ENCODE measurements at regions not wholly inside any gene's neighbourhood (a gene's known extent, or its start where the extent isn't known, plus 50 kb on each side); places are given as distances from the start of the nearest gene placed in this dataset.
"Not testable (repeated sequence)": the region's sequence is repeated elsewhere in the genome, so short reads cannot be mapped to it uniquely, and the experiment has no call there.

DNA sequence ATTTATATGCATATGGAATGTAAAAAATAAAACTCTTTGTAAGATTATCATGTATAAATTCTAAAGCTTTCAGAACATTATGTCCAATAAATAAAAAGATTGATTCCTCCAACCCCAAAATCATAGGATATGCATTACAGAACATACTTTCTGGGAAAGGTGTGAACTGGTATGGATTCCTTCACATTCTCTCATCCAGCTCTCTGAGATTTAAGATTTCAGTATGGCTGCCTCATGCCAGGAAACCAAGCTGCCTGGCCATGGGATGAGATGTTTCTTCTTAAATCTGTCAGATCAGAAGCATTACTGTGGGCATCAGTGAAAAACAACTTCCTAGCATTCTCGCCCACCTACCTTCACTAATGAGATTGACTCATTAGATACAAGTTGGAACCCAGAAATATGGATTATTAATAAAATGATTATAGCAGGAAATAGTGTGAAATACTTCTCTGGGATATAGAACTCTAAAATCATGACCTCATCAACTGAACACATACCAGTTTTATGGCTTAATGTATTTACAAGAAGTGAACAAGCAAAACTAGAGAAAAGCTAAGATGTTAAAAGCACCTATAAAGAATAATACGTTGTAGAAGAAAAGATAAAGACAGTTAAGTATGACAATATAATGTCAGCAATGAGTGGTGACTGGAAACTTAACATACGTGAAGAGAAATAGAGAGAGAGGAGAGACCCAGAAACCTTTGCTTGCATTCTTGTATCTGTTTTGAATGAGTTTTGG lies 171.6 kb upstream of the PHACTR1 start:
- no peak overlapping the region for H3K4me3 Mint-ChIP-seq
- H3K4me1 Mint-ChIP-seq (ENCODE audit: low read depth), result no peaks in the 10 kb centered on the region
- H3K36me3 Mint-ChIP-seq, result no peaks in the 10 kb centered on the region
- peaks cover 5% of the 10 kb centered on the region for H3K27me3 Mint-ChIP-seq
- H3K27ac Mint-ChIP-seq, result no peak overlapping the region
- peaks cover 7% of the 10 kb centered on the region for H3K9me3 Mint-ChIP-seq (ENCODE audit: low read depth)

DNA sequence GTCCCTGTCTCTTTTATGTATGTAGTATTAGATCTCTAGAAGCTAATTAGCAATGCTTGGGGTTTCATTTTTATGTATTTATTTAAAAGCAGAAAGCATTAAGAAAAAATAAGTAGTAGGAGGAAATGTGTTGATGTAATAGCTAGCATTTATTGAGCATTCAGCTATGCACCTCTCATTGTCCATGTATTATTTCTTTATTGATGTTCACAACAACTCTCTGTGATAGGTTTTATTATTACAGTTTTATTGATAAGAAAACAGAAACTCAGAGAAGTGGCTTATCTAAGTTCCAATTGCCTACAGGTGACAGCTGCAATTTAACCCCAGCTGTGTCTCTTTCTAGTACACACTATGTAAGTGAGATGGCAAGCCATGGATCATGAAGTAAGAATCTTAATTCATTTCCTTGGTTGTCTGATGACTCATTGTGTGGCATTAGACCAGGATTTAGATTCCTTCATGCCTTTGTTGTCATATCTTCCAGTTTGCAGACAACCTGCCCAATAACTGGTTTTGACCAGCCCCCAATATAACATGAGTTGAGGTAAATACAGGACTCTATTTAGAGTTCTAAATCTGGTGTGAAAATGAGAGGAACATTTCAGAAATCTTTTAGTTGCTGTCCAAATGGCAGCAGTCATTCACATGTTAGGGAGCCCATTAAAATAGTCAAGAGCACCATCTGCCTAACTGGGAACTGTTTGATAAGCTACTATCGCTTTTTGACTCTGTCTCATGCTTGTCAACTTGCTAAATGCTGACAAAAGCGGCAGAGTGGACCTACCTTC lies 170.8 kb upstream of the PHACTR1 start:
- no peaks in the 10 kb centered on the region for H3K36me3 Mint-ChIP-seq
- H3K4me1 Mint-ChIP-seq (ENCODE audit: low read depth), result no peaks in the 10 kb centered on the region
- H3K27me3 Mint-ChIP-seq, result peaks cover 5% of the 10 kb centered on the region
- no peak overlapping the region for H3K27ac Mint-ChIP-seq
- H3K4me3 Mint-ChIP-seq, result no peak overlapping the region
- H3K9me3 Mint-ChIP-seq (ENCODE audit: low read depth), result peaks cover 7% of the 10 kb centered on the region

DNA sequence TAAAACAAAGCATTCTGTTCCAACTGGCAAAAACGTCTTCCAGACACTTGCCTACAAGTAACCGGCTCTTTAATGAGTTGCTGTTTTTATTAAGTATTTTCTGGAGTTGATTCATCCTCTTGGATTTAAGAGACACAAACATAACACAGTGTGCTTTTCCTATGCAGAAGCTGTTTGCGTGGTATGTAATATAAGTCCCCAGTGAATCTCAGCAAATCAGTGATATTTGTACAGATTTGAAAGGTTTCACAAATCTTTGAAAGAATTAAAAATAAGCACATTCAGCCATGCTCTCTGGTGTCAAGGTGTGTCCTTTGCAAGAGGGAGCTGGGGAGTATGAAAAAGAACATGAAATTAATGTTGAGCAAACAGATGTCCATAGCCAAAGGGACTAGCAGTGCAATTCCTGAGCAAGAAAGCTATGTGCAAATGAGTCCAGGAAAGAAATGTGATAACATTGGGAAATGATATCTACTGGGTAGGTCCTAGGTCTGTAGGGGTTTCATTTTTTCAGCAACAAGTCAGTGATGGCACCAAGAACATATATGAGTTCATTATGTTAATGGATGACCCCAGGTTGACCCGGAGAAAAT lies 170.1 kb upstream of the PHACTR1 start:
- H3K27ac Mint-ChIP-seq, result no peak overlapping the region
- H3K27me3 Mint-ChIP-seq, result peaks cover 3% of the 10 kb centered on the region
- H3K4me3 Mint-ChIP-seq, result no peak overlapping the region
- no peaks in the 10 kb centered on the region for H3K36me3 Mint-ChIP-seq
- H3K9me3 Mint-ChIP-seq (ENCODE audit: low read depth), result peaks cover 7% of the 10 kb centered on the region
- H3K4me1 Mint-ChIP-seq (ENCODE audit: low read depth), result no peaks in the 10 kb centered on the region

DNA sequence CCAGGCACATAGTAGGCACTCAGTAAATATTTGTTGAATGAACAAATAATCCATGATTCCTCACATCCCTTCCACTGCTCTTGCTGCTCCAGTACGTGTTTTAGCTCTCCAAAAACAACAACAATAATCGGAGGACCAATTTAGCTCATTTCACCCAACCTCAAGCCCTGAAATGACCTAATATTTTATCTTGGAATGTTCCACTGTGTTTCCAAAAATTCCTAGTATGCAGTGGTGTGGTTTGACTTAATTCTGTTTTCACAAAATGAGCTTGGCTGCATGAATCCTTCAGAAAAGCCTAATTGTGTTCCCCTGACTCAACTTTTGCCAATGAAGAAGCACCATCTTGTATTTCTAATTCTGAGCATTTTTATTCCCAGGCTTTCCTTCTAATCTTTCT lies 168.0 kb upstream of the PHACTR1 start:
- Mint-ChIP-seq H3K27me3 (peaks cover 4% of the 10 kb centered on the region), H3K36me3 (no peaks in the 10 kb centered on the region)

DNA sequence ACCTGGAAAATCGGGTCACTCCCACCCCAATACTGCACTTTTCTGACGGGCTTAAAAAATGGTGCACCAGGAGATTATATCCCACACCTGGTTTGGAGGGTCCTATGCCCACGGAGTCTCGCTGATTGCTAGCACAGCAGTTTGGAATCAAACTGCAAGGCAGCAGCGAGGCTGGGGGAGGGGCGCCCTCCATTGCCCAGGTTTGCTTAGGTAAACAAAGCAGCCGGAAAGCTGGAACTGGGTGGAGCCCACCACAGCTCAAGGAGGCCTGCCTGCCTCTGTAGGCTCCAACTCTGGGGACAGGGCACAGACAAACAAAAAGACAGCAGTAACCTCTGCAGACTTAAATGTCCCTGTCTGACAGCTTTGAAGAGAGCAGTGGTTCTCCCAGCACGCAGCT lies 167.1 kb upstream of the PHACTR1 start:
- H3K27me3 Mint-ChIP-seq; H3K4me1 Mint-ChIP-seq (ENCODE audit: low read depth); H3K36me3 Mint-ChIP-seq; H3K9me3 Mint-ChIP-seq (ENCODE audit: low read depth); H3K27ac Mint-ChIP-seq; H3K4me3 Mint-ChIP-seq: not testable (repeated sequence)

More for the DNA sequence above, 168.0 kb upstream of the PHACTR1 start:
- no peak overlapping the region for H3K27ac Mint-ChIP-seq
- no peaks in the 10 kb centered on the region for H3K4me1 Mint-ChIP-seq (ENCODE audit: low read depth)
- H3K9me3 Mint-ChIP-seq (ENCODE audit: low read depth), result peaks cover 4% of the 10 kb centered on the region
- H3K4me3 Mint-ChIP-seq, result no peak overlapping the region

DNA sequence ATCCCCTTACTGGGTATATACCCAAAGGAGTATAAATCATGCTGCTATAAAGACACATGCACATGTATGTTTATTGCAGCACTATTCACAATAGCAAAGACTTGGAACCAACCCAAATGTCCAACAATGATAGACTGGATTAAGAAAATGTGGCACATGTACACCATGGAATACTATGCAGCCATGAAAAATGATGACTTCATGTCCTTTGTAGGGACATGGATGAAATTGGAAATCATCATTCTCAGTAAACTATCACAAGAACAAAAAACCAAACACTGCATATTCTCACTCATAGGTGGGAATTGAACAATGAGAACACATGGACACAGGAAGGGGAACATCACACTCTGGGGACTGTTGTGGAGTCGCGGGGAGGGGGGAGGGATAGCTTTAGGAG lies 161.7 kb upstream of the PHACTR1 start:
- not testable (repeated sequence) for H3K4me1 Mint-ChIP-seq (ENCODE audit: low read depth); H3K9me3 Mint-ChIP-seq (ENCODE audit: low read depth); H3K27ac Mint-ChIP-seq; H3K4me3 Mint-ChIP-seq; H3K36me3 Mint-ChIP-seq
- peaks cover 11% of the 10 kb centered on the region for H3K27me3 Mint-ChIP-seq

DNA sequence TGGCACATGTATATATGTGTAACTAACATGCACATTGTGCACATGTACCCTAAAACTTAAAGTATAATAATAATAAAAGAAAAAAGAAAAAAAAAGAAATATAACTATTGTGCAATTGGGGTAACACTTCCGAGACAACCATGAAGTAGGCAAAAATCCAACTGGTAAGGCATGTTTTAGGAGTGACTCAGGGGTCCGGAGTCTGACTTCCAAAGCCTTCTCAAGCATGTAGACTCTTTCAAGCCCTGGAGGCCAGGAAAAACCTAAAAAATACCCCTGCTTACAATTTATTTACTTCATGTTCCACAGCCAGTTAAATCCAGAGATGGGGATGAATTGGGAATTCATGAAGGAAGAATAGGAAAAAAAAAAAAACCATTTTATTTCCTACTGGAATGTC lies 161.3 kb upstream of the PHACTR1 start:
- Mint-ChIP-seq H3K27ac (no peak overlapping the region), H3K9me3 (ENCODE audit: low read depth) (no peaks in the 10 kb centered on the region), H3K27me3 (peaks cover 11% of the 10 kb centered on the region), H3K4me1 (ENCODE audit: low read depth) (no peaks in the 10 kb centered on the region), H3K36me3 (no peaks in the 10 kb centered on the region), H3K4me3 (no peak overlapping the region)

DNA sequence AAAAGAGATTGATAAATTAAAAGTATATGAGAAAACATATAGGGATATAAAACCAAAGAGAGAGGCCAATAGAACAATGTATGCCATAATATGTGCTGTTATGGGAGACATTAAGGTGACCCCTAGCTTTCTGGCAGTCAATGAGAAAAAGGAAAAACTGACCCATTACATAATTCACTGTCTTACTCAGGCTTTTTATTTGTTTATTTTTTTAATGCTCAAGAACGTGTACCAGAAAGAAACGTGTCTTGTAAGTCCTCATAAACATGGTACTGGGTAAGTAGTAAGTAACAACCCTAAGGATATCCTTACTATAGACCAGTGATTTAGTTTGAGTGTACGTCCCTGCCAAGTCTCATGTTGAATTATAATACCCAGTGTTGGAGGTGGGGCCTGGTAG lies 160.8 kb upstream of the PHACTR1 start:
- Mint-ChIP-seq H3K4me3 (no peak overlapping the region), H3K9me3 (ENCODE audit: low read depth) (no peaks in the 10 kb centered on the region), H3K4me1 (ENCODE audit: low read depth) (no peaks in the 10 kb centered on the region), H3K36me3 (no peaks in the 10 kb centered on the region), H3K27ac (no peak overlapping the region), H3K27me3 (peaks cover 11% of the 10 kb centered on the region)

DNA sequence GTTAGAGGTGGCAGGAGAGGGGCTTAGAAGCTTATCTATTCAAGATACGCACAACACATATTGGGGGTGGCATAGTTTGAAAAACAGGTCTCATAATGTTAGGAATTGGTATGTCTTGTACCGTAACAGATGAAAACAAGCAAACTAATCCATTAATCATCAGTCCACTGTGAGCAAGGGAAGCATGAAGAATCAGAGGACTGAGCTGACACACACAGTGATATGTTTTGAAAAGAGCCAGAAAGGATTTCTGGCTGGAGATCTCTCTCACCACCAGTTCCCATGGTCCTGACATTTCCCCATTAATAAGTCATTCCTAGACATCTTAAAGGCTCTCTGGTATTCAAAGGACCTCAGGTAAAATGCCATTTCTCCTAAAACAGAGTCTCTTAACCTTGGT lies 158.8 kb upstream of the PHACTR1 start:
- Mint-ChIP-seq H3K4me3 (no peak overlapping the region), H3K9me3 (ENCODE audit: low read depth) (no peaks in the 10 kb centered on the region), H3K27ac (no peak overlapping the region), H3K27me3 (peaks cover 9% of the 10 kb centered on the region), H3K36me3 (no peaks in the 10 kb centered on the region), H3K4me1 (ENCODE audit: low read depth) (no peaks in the 10 kb centered on the region)

DNA sequence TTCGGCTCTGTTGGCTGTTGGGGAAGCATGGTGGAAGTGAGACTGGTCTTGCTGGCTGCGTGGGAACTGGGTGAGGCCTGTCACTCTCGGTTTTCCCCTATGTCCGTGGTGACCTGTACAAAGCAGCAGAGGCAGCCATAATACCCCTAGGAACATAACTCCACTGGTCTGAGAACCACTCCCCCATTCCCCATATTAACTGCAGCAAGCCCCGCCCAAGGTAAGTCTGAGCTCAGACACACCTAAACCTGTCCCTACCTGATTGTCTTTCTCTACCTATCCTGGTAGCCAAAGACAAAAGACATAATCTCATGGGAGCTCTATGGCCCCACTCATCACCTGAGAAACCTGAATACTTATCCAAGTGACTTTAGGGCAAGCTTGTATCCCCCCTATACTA lies 156.3 kb upstream of the PHACTR1 start:
- Mint-ChIP-seq H3K27me3 (peaks cover 9% of the 10 kb centered on the region), H3K36me3 (no peaks in the 10 kb centered on the region), H3K4me1 (ENCODE audit: low read depth) (no peaks in the 10 kb centered on the region), H3K27ac (no peak overlapping the region), H3K9me3 (ENCODE audit: low read depth) (no peaks in the 10 kb centered on the region), H3K4me3 (no peak overlapping the region)

DNA sequence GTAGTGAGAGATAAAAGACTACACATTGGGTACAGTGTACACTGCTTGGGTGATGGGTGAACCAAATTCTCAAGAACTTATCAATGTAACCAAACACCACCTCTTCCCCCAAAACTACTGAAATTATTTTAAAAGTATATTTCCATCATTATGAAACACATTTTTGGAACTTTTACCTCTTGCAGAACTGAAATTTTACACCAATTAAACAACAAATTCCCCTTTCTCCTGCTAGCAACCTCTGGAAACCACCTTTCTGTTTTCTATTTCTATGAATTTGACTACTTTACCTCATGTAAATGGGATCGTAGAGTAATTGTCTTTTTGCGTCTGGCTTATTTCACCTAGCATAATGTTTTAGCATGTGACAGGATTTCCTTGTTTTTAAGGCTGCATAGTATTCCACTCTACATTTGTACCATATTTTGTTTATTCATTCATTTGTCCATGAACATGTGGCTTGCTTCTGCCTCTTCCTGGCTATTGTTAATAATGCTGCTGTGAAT lies 149.9 kb upstream of the PHACTR1 start:
- Mint-ChIP-seq H3K27me3 (peaks cover 2% of the 10 kb centered on the region), H3K27ac (no peak overlapping the region), H3K36me3 (no peaks in the 10 kb centered on the region), H3K4me3 (no peak overlapping the region), H3K4me1 (ENCODE audit: low read depth) (no peaks in the 10 kb centered on the region), H3K9me3 (ENCODE audit: low read depth) (peaks cover 3% of the 10 kb centered on the region)

DNA sequence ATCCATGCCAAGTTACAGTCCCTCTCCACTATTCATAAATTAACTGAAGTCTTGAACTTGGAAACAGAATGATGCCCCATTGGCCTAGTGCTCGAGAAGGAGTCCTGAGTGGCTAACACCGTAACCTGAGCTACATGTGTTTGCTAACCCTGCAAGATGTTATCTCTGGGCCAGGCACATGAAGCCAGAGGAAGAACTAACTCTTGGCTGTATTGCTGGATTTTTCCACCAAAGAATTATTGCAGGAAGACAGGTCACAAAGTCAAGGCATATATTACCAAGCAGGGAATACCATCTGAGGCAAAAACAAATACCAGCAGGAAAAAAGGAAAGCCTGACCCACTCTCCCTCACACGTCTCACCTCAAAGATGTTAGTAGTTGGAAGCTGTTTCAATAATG lies 148.9 kb upstream of the PHACTR1 start:
- no peak overlapping the region for H3K4me3 Mint-ChIP-seq
- H3K4me1 Mint-ChIP-seq (ENCODE audit: low read depth), result no peaks in the 10 kb centered on the region
- peaks cover 3% of the 10 kb centered on the region for H3K9me3 Mint-ChIP-seq (ENCODE audit: low read depth)
- no peaks in the 10 kb centered on the region for H3K36me3 Mint-ChIP-seq
- H3K27ac Mint-ChIP-seq, result no peak overlapping the region
- peaks cover 2% of the 10 kb centered on the region for H3K27me3 Mint-ChIP-seq

DNA sequence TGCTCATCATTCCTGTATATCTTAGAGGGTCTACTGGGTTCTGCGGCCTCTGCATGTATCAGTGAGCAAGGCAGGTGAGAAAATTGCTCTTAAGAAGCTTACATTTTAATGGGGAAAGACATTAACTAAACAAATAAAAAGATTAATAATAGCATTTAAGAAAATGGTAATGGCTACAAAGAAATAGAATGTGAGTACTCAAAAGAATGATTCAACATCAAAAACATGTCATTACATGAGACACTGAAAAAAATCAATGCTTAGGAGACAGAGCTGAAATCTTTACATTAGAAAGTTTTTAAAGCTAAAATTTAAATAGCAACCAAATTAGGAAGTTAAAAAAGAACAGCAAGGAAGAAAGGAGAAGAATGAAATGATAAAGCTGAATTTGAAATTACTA lies 146.9 kb upstream of the PHACTR1 start:
- peaks cover 4% of the 10 kb centered on the region for H3K27me3 Mint-ChIP-seq
- no peaks in the 10 kb centered on the region for H3K36me3 Mint-ChIP-seq
- H3K9me3 Mint-ChIP-seq (ENCODE audit: low read depth), result peaks cover 3% of the 10 kb centered on the region
- no peaks in the 10 kb centered on the region for H3K4me1 Mint-ChIP-seq (ENCODE audit: low read depth)
- H3K27ac Mint-ChIP-seq, result no peak overlapping the region
- no peak overlapping the region for H3K4me3 Mint-ChIP-seq

DNA sequence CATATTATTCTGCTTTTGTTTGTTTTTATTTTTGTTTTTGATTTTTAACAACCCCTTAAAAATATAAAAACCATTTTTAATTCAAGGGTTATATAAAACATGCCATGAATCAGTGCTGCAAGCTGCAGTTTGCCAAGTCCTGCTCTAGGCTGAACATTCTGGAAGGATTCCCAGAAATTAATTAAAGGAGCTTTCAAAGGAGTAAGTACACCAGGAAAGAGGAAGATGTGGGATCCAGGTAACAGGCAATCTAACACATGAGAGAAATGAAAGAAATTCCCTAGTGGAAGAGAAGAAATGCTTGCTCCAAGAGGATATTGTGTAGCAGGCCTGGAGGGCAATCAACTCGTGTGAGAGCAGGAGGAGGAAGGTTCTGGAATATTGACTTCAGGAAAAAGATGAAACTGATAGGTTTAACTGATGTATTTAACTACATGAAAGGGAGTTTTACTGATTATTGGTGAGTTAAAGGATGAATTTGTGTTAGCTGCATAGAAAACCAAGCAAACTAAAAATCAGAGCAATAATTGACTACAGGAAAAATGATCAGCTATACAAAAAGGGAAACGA lies 146.0 kb upstream of the PHACTR1 start:
- no peak overlapping the region for H3K4me3 Mint-ChIP-seq
- H3K27ac Mint-ChIP-seq, result no peak overlapping the region
- H3K27me3 Mint-ChIP-seq, result peaks cover 3% of the 10 kb centered on the region
- H3K9me3 Mint-ChIP-seq (ENCODE audit: low read depth), result peaks cover 2% of the 10 kb centered on the region
- H3K4me1 Mint-ChIP-seq (ENCODE audit: low read depth), result no peaks in the 10 kb centered on the region
- no peaks in the 10 kb centered on the region for H3K36me3 Mint-ChIP-seq
